RPMI7951 (cell line): ENCODE measurements at regions not wholly inside any gene's neighbourhood (a gene's known extent, or its start where the extent isn't known, plus 50 kb on each side); places are given as distances from the start of the nearest gene placed in this dataset.
A peak's percentile ranks its signal among the peaks of the same experiment; 100 is the strongest.

Experiments used
- DNase-seq: peaks from one replicate; pipeline ENCODE4 v3.0.0-alpha.2; 2012; ENCODE audit warnings: low read depth

DNA sequence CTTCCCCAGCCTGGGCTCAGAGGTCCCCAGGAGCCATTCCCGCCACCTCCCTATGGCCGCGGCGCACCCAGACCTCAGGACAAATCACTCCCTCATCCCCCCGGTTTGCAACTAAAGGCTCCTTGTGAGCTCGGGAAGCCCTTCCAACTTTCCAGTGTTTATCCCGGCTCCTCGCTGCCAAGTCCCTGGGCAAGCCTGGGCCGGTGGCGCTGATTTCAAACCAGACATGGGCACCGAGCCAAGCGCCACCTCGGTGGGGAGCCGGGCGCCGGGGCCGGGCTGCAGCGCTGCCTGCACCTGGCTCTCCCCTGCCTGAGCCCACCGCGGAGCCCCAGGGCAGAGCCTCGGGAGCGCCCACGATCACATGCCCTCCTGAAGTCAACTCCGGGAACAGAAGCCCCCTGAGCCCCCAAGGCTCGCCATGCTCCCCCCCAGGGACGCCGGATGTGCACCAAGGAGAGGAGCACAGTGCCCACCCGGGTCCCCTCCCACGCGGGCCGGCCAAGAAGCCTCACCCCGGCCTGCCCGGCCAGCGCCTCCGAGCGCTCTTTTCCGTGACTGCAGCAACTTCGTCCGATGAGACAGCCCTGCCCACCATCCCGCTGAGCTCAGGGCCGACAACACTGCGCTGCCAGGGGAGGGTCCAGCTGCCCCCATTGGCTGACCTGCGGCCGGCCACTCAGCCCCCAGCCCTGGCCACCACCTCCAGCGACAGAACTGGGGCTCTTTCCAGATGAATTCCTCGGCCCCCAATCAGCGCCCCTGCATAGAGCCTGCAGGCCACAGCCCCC lies 50.0 kb downstream of the NCOR2 start:
- DNase-seq = peak; percentile 71

- DNase-seq = no peak
Measured at GRCh38 chr12:124516850-124517249, 50.6 kb downstream of the NCOR2 start.

DNA sequence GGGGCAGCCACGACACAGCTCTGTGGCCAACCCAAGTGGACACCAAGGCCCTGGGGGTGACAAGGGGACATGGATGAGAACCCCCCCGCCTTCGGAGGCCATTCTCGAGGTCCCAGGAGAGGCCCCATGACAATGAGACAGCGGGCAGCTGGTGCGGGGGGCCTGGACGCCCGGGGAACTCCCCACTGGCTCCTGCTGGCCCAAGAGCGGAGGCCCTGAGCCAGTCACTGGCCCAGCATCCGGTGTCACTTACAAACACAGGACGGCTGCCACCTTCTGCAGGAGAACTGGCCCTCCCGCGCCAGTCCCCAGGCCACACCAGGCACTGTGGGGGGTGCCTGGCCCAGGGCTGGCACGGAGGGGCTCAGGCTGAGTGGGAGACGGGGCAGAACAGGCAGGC lies 51.4 kb downstream of the NCOR2 start:
- DNase-seq = no peak

DNA sequence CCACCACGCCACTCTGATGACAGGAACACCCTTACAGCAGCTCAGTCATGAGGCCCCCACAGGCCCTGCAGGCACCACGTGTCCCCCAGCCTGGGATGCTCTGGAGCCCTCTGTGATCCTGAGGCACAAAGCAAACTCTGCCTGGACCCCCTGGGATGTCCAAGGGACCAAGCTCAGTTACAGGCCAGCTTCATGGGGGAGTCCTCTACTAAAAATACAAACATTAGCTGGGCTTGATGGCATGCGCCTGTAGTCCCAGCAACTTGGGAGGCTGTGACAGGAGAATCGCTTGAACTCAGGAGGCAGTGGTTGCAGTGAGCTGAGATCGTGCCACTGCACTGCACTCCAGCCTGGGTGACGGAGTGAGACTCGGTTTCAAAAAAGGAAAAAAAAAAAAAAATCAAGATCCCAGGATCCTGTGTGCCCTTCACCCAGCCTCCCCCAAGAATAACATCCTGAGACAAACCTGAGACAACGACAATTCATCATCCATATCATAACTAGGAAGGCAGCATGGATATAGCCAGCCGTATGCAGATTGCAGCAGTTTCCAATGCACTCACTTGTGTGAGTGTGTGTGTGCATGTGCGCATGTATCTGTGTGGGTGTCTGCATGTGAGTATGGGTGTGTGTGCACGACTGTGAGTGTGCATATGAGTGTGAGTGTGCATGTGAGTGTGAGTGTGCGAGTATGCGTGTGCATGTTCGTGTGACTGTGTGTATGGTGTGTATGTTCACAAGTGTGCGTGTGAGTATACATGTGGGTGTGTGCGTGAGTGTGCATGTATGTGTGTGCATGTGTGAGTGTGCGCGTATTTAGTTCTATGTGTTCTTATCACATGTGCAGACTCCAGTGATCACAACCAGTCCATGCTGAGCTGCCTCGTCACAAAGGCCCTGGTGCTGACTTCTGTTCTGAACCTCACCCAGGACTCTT lies 52.1 kb downstream of the NCOR2 start:
- DNase-seq = no peak

- no peak for DNase-seq
Measured at GRCh38 chr12:124514145-124514995, 53.0 kb downstream of the NCOR2 start.

GRCh38 chr12:124513297-124513867 lies 54.0 kb downstream of the NCOR2 start:
- DNase-seq = no peak

DNA sequence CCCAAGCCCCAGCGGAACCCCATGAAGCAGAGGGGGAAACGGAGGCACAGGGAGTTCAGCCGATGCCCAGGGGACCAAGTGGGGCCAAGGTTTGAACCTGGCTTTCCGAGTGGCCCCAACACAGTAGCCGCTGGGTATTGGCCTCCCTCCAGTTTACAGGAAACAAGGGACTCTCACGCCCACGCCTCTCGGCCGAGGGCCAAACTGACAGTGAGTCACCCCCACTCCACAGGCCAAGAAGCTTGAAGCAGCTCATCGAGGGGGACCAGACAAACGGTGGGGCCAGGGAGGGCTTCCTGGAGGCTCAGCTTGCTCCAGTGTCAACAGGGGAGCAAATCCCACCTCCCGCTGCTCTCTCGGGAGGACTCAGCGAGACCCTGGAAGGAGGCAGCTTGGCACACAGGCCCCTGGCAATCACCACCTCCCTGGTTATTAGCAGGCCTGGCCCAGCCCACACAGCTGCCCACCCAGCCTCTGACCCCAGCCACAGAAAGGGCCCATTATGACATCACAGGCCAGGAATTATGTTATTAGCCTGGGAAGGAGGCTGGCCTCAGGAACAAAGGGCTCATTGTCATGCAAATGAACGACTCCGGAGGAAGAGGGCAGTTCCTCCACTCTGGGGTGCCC lies 54.6 kb downstream of the NCOR2 start:
- DNase-seq = peak; percentile 97

DNA sequence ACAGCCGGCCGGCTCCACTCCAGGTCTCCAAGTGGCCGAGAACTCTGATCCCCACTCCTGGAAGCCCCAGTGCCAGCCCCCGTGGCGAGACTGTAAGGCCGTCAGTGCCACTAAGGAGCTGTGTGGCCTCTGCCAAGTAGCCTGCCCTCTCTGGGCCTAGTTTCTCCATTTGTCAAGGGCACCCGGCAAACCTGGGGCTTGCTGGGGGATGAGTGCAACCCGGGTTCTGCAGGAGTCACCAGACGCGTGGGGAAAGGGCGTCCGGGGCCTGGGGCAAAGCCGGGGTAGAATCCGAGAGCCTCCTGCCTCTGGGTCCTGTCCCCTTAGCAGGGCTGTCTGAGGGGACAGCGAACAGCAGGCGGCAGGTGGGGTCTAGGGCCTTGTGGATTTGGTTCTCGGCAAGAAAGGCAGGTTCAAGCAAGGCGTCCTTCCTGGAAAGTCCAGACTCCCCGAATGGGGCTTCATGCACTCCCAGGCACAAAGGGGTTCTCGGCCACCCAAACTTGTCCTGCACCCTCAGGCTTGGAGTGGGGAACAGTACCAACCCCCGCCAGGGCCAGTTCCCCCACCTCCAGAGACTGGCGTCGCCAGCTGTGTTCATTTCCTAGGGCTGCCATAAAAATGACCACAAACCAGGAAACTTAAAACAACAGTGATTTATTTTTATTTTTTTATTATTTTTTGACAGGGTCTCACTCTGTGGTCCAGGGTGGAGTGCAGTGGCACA lies 56.0 kb downstream of the NCOR2 start:
- no peak for DNase-seq

DNA sequence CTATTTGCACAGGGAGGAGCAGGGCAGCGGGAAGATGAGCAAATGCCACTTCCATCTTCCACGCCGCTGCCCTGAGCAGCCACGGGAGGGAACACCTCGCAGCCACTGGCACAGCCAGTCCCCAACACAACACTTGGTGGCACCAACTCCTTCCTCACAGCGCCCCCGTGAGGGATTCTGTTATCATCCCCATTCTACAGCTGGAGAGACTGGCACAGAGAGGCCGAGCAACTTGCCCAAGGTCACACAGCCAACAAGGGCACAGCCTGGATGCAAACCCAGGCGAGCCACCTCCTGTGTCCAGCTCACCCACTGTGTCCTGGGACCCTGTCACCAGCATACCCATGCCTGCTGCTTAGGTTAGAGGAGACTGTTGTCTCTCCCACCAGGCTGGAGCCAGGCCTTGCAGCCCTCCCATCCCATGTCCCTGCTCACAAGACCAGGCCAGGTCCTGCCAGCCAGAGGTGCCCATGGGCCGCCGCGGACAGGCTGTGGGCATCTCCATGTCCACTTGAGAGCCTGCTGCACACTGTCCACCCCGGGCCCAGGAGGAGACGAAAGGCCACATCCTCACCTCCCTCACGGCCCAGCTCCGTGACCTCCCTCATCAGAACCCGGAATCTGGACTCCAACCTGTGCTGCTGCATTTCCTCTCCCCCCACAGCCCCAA lies 57.0 kb downstream of the NCOR2 start:
- DNase-seq = no peak

DNA sequence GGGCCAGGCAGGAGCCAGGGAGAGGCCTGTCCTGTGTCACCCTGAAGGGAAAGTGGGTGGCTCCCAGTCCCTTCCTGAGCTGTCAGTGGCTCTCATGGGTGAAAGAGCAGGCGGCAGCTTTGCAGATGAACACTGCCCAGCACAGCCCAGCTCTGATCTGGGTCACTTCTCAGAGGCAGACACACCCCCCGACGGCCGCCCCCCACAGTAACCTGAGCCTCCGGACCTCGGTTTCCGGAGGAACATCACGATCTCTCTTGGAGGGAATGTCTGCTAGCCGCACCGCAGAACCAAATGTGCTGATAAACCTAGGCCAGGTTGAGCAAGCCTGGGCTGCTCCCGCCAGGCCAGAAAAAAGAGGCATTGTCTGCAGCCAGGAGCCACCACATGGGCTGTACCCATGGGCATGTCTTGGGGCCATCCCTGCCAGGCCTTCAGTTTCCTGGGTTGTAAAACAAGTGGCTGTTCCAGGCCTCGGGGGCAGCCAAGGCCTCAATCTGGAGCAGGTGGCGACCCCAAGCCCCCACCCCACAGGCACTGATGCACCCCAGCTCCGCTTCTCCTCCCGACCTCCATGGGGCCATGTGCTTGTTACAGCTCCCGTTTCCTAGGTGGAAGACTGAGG lies 57.6 kb downstream of the NCOR2 start:
- DNase-seq = no peak

- DNase-seq = no peak
Measured at GRCh38 chr12:124509300-124509675, 58.1 kb downstream of the NCOR2 start.

DNA sequence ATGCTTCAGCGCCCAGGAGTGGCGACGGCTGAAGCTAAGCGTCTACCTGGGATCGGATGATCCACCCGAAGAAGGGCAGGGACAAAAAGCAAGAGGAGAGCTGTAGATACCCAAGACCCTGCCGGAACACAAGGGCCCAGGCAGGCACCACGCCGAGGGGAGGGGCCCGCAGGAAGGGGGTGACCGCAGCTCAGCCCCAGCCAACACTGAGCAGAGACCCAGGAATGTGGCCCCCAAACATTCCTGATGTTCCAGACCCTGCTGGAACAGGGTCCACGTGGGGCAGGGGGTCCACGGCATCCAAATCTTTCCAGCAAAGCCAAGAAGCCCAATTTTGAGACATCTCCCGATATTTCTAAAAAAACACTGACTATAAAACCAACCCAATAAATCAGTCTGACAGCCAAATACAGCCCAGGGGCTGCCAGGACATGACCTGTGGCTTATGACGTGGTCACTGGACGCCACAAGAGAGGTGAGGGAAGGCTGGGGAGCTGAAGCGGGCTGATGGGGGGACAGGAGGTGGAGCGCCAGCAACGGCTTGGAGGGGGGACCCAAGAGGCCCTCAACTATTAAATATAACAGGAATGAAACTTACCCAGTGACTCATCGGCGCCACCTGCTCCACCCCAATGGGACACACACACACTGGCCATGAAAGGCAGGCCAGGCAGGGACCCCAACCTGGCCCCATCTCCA lies 58.9 kb downstream of the NCOR2 start:
- no peak for DNase-seq

- peak; percentile 41 for DNase-seq
Measured at GRCh38 chr12:124507188-124508109, 60.0 kb downstream of the NCOR2 start.

GRCh38 chr12:124506832-124507153 lies 60.6 kb downstream of the NCOR2 start:
- no peak for DNase-seq

DNA sequence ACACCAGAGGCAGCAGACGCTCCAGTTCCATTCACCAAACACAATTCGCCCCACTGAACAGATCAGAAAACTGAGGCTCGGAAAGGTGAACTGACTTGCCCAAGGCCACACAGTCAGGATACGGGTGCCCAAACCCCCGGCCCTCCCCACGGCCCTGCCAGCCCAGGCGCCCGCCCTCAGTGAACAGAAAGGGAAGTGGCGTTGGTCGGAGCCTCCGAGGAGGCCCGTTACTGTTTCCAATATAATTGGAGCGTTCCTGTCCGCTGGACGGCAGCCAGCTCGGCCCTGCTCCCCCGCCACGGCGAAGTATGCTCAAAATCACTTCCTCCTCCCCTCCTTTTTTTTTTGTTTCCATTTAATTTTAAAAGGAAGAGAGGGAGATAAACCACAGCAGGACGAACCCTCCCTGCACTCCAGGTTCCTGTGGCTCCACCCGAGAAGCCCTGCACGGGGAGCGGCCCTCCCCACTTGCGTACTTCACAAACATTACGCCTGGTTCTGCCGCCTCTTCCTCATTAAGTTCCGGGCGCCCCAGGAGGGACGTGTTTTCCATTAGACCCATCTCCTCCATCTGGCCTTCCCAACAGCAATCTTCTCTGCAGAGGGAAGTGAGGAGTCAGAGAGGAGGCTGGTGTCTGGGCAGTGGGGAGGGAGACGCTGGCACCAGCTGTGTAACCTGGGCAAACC lies 61.1 kb downstream of the NCOR2 start:
- DNase-seq = no peak

DNA sequence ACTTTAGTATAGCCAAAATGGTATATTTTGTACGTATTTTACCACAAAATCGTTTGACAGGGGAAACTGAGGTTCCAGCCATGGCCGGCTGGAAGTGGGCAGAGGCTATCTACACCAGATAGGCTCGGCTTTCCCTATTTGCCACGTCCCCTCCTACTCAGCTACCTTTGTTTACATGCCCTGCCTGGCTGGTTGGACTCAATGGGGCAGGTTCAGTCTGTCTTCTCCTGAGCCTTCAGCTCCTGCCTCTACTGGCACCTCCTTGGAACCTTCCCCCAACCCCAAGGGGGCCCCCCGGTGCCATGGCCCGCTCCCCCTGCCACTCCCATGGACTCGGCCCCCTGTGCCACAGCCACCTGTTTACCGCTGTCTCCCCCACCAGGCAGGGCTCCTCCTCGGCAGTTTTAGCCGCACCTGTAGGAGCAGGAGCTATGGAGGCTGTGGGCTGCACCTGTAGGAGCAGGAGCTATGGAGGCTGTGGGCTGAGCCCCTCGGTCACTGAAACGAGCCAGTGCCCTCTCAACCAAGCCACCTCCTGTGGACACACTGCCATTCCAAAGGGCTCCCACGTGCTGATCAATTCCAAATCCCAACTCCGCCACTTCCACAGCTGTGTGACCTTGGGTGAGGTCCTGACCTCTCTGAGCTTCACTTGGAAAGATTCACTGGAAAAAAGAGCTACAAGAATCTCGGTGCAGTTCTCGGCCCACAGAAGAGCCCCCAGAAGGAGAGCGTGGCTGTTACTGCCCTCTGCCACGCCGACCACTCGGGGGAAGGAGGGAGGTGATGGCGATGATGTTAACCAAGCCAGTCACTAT lies 62.2 kb downstream of the NCOR2 start:
- no peak for DNase-seq
